ENCODE measurements at regions not wholly inside any gene's neighbourhood (a gene's known extent, or its start where the extent isn't known, plus 50 kb on each side); places are given as distances from the start of the nearest gene placed in this dataset.

- no peak for DNase-seq (ENCODE audit: low read depth, low spot score)
Measured at GRCh38 chr2:146349334-146349733, 1495.5 kb upstream of the ACVR2A start.

- DNase-seq (ENCODE audit: low read depth, low spot score), result no peak
Measured at GRCh38 chr2:146324951-146325350, 1519.9 kb upstream of the ACVR2A start.

- DNase-seq (ENCODE audit: low read depth, low spot score), result peak; percentile 77
Measured at GRCh38 chr2:146323564-146323963, 1521.3 kb upstream of the ACVR2A start.

GRCh38 chr2:146321175-146321574, 1523.7 kb upstream of the ACVR2A start:
- peak; percentile 54 for DNase-seq (ENCODE audit: low read depth, low spot score)

- DNase-seq (ENCODE audit: low read depth, low spot score), result peak; percentile 16
Measured at GRCh38 chr2:146317959-146318358, 1526.9 kb upstream of the ACVR2A start.

- peak; percentile 14 for DNase-seq (ENCODE audit: low read depth, low spot score)
Measured at GRCh38 chr2:146312899-146313298, 1531.9 kb upstream of the ACVR2A start.

- DNase-seq (ENCODE audit: low read depth, low spot score), result no peak
Measured at GRCh38 chr2:146305164-146305563, 1539.7 kb upstream of the ACVR2A start.

- DNase-seq (ENCODE audit: low read depth, low spot score), result no peak
Measured at GRCh38 chr2:146301287-146301686, 1543.5 kb upstream of the ACVR2A start.

- no peak for DNase-seq (ENCODE audit: low read depth, low spot score)
Measured at GRCh38 chr2:146295080-146295670, 1549.7 kb upstream of the ACVR2A start.

GRCh38 chr2:146287281-146287680, 1557.5 kb upstream of the ACVR2A start:
- no peak for DNase-seq (ENCODE audit: low read depth, low spot score)

GRCh38 chr2:146278881-146279280, 1565.9 kb upstream of the ACVR2A start:
- DNase-seq (ENCODE audit: low read depth, low spot score), result no peak

GRCh38 chr2:146271131-146271831, 1573.5 kb upstream of the ACVR2A start:
- no peak for DNase-seq (ENCODE audit: low read depth, low spot score)

GRCh38 chr2:146270618-146271017, 1574.2 kb upstream of the ACVR2A start:
- DNase-seq (ENCODE audit: low read depth, low spot score), result no peak

GRCh38 chr2:146267093-146267492, 1577.7 kb upstream of the ACVR2A start:
- DNase-seq (ENCODE audit: low read depth, low spot score), result peak; percentile 44

- DNase-seq (ENCODE audit: low read depth, low spot score), result no peak
Measured at GRCh38 chr2:146265656-146266055, 1579.2 kb upstream of the ACVR2A start.

GRCh38 chr2:146262606-146263005, 1582.2 kb upstream of the ACVR2A start:
- no peak for DNase-seq (ENCODE audit: low read depth, low spot score)

GRCh38 chr2:146260551-146260950, 1584.3 kb upstream of the ACVR2A start:
- no peak for DNase-seq (ENCODE audit: low read depth, low spot score)

GRCh38 chr2:146259816-146260215, 1585.0 kb upstream of the ACVR2A start:
- no peak for DNase-seq (ENCODE audit: low read depth, low spot score)

- DNase-seq (ENCODE audit: low read depth, low spot score), result no peak
Measured at GRCh38 chr2:146258071-146258470, 1586.8 kb upstream of the ACVR2A start.

- no peak for DNase-seq (ENCODE audit: low read depth, low spot score)
Measured at GRCh38 chr2:146252119-146252518, 1592.7 kb upstream of the ACVR2A start.

- peak; percentile 10 for DNase-seq (ENCODE audit: low read depth, low spot score)
Measured at GRCh38 chr2:146251328-146251727, 1593.5 kb upstream of the ACVR2A start.

- DNase-seq (ENCODE audit: low read depth, low spot score), result peak; percentile 72
Measured at GRCh38 chr2:146246736-146247523, 1597.9 kb upstream of the ACVR2A start.

Measured in astrocyte of the hippocampus (primary cell).